ENCODE measurements at regions not wholly inside any gene's neighbourhood (a gene's known extent, or its start where the extent isn't known, plus 50 kb on each side); places are given as distances from the start of the nearest gene placed in this dataset.

DNA sequence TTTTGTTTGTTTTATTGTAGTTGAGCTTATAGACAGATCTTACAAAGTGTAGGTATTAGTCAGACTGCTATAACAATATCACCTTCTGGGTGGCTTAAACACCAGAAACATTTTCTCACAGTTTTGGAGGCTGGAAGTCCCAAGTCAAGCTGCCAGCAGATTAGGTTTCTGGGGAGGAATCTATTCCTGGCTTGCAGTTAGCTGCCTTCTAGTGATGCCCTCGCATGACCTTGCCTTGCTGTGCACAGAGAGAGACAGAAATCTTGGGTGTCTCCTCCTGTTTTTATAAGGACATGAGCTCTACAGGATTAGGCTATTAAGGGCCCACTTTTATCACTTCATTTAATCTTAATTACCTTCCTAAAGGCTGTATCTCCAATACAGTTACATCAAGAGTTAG lies 1635.2 kb downstream of the FAM181B start:
- TF ChIP-seq, protein P1, sequence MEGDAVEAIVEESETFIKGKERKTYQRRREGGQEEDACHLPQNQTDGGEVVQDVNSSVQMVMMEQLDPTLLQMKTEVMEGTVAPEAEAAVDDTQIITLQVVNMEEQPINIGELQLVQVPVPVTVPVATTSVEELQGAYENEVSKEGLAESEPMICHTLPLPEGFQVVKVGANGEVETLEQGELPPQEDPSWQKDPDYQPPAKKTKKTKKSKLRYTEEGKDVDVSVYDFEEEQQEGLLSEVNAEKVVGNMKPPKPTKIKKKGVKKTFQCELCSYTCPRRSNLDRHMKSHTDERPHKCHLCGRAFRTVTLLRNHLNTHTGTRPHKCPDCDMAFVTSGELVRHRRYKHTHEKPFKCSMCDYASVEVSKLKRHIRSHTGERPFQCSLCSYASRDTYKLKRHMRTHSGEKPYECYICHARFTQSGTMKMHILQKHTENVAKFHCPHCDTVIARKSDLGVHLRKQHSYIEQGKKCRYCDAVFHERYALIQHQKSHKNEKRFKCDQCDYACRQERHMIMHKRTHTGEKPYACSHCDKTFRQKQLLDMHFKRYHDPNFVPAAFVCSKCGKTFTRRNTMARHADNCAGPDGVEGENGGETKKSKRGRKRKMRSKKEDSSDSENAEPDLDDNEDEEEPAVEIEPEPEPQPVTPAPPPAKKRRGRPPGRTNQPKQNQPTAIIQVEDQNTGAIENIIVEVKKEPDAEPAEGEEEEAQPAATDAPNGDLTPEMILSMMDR (IDR thresholded peaks at IDR 0.05; ENCODE audit: low read length), result no peak
- no peak for TF ChIP-seq EZH2 (IDR thresholded peaks at IDR 0.05; ENCODE audit: borderline replicate concordance, low read length)

Data from OCI-LY1 (cell line).